ENCODE measurements at regions not wholly inside any gene's neighbourhood (a gene's known extent, or its start where the extent isn't known, plus 50 kb on each side); places are given as distances from the start of the nearest gene placed in this dataset.
"Not testable (repeated sequence)": the region's sequence is repeated elsewhere in the genome, so short reads cannot be mapped to it uniquely, and the experiment has no call there.

- H3K27me3 ChIP-seq; H3K9me3 ChIP-seq; H3K4me3 ChIP-seq (ENCODE audit: low read depth, low read length); H3K36me3 ChIP-seq; H3K4me1 ChIP-seq; DNase-seq: not testable (repeated sequence)
Observed at GRCh38 chr1:120257778-120258105, 81.4 kb upstream of the SEC22B start.

GRCh38 chr1:120257064-120257777, 80.9 kb upstream of the SEC22B start:
- H3K4me1 ChIP-seq; DNase-seq; H3K9me3 ChIP-seq; H3K27me3 ChIP-seq; H3K4me3 ChIP-seq (ENCODE audit: low read depth, low read length); H3K36me3 ChIP-seq: not testable (repeated sequence)

- not testable (repeated sequence) for H3K9me3 ChIP-seq; H3K4me1 ChIP-seq; H3K36me3 ChIP-seq; H3K4me3 ChIP-seq (ENCODE audit: low read depth, low read length); H3K27me3 ChIP-seq; DNase-seq
Observed at GRCh38 chr1:120250756-120251155, 74.4 kb upstream of the SEC22B start.

- not testable (repeated sequence) for H3K4me1 ChIP-seq; H3K4me3 ChIP-seq (ENCODE audit: low read depth, low read length); DNase-seq; H3K9me3 ChIP-seq; H3K36me3 ChIP-seq; H3K27me3 ChIP-seq
Observed at GRCh38 chr1:120248726-120249427, 72.6 kb upstream of the SEC22B start.

- H3K4me3 ChIP-seq (ENCODE audit: low read depth, low read length); H3K27me3 ChIP-seq; H3K36me3 ChIP-seq; H3K4me1 ChIP-seq; DNase-seq; H3K9me3 ChIP-seq: not testable (repeated sequence)
Observed at GRCh38 chr1:120248203-120248602, 71.9 kb upstream of the SEC22B start.

GRCh38 chr1:120243867-120244266, 67.5 kb upstream of the SEC22B start:
- not testable (repeated sequence) for H3K9me3 ChIP-seq; DNase-seq; H3K36me3 ChIP-seq; H3K4me1 ChIP-seq; H3K4me3 ChIP-seq (ENCODE audit: low read depth, low read length); H3K27me3 ChIP-seq

- H3K4me1 ChIP-seq; H3K27me3 ChIP-seq; DNase-seq; H3K4me3 ChIP-seq (ENCODE audit: low read depth, low read length); H3K9me3 ChIP-seq; H3K36me3 ChIP-seq: not testable (repeated sequence)
Observed at GRCh38 chr1:120242582-120242981, 66.3 kb upstream of the SEC22B start.

- not testable (repeated sequence) for H3K27me3 ChIP-seq; H3K4me1 ChIP-seq; DNase-seq; H3K4me3 ChIP-seq (ENCODE audit: low read depth, low read length); H3K36me3 ChIP-seq; H3K9me3 ChIP-seq
Observed at GRCh38 chr1:120241868-120242267, 65.5 kb upstream of the SEC22B start.

GRCh38 chr1:120240181-120240580, 63.9 kb upstream of the SEC22B start:
- H3K36me3 ChIP-seq; H3K27me3 ChIP-seq; H3K4me3 ChIP-seq (ENCODE audit: low read depth, low read length); H3K4me1 ChIP-seq; DNase-seq; H3K9me3 ChIP-seq: not testable (repeated sequence)

- not testable (repeated sequence) for H3K4me3 ChIP-seq (ENCODE audit: low read depth, low read length); H3K36me3 ChIP-seq; H3K9me3 ChIP-seq; H3K27me3 ChIP-seq; DNase-seq; H3K4me1 ChIP-seq
Observed at GRCh38 chr1:120239351-120239750, 63.0 kb upstream of the SEC22B start.

GRCh38 chr1:120238867-120239266, 62.5 kb upstream of the SEC22B start:
- H3K4me1 ChIP-seq; H3K27me3 ChIP-seq; DNase-seq; H3K4me3 ChIP-seq (ENCODE audit: low read depth, low read length); H3K9me3 ChIP-seq; H3K36me3 ChIP-seq: not testable (repeated sequence)

GRCh38 chr1:120233661-120234018, 57.3 kb upstream of the SEC22B start:
- not testable (repeated sequence) for H3K4me3 ChIP-seq (ENCODE audit: low read depth, low read length); DNase-seq; H3K9me3 ChIP-seq; H3K27me3 ChIP-seq; H3K4me1 ChIP-seq; H3K36me3 ChIP-seq

- H3K4me3 ChIP-seq (ENCODE audit: low read depth, low read length); H3K27me3 ChIP-seq; H3K36me3 ChIP-seq; H3K9me3 ChIP-seq; DNase-seq; H3K4me1 ChIP-seq: not testable (repeated sequence)
Observed at GRCh38 chr1:120232834-120233660, 56.7 kb upstream of the SEC22B start.

GRCh38 chr1:120229835-120230234, 53.5 kb upstream of the SEC22B start:
- not testable (repeated sequence) for H3K9me3 ChIP-seq; DNase-seq; H3K4me1 ChIP-seq; H3K4me3 ChIP-seq (ENCODE audit: low read depth, low read length); H3K27me3 ChIP-seq; H3K36me3 ChIP-seq

Data from BE2C (cell line).